Type B pancreatic cell (in vitro differentiated cells): ENCODE measurements at regions not wholly inside any gene's neighbourhood (a gene's known extent, or its start where the extent isn't known, plus 50 kb on each side); places are given as distances from the start of the nearest gene placed in this dataset.

Experiments used
- DNase-seq: peaks from one replicate; pipeline ENCODE4 v3.0.0; 2021; ENCODE audit warnings: mixed read lengths; ENCODE audit not compliant: unreplicated experiment; ENCODE audit errors: extremely low spot score
- H3K27ac Mint-ChIP-seq: 2 replicates; pipeline ENCODE4 v1.8.0; 2021; ENCODE audit warnings: mild to moderate bottlenecking, mixed read lengths
- H3K27me3 Mint-ChIP-seq: 2 replicates; pipeline ENCODE4 v1.8.0; 2021; ENCODE audit warnings: mixed read lengths
- H3K36me3 Mint-ChIP-seq: 2 replicates; pipeline ENCODE4 v1.8.0; 2021; ENCODE audit warnings: mixed read lengths
- H3K4me1 Mint-ChIP-seq: one replicate; pipeline ENCODE4 v1.8.0; 2021; ENCODE audit warnings: mixed read lengths; ENCODE audit not compliant: unreplicated experiment
- H3K4me3 Mint-ChIP-seq: 2 replicates; pipeline ENCODE4 v1.8.0; 2021; ENCODE audit warnings: mild to moderate bottlenecking, mixed read lengths
- H3K9me3 Mint-ChIP-seq: 2 replicates; pipeline ENCODE4 v1.8.0; 2021; ENCODE audit warnings: mixed read lengths
- CTCF ChIP-seq: fragments of 200-600 bp; sonication (generic); conservative IDR thresholded peaks from 2 replicates; pipeline ENCODE4 v1.5.0; 2021; ENCODE audit warnings: antibody characterized with exemption, mild to moderate bottlenecking

GRCh38 chr6:165042912-165043311 lies 266.5 kb downstream of the C6orf118 start:
- TF ChIP-seq CTCF = no peak
- Mint-ChIP-seq H3K4me1 (no peaks in the 10 kb centered on the region), H3K27ac (no peak overlapping the region), H3K36me3 (no peaks in the 10 kb centered on the region), H3K27me3 (no peaks in the 10 kb centered on the region), H3K4me3 (no peak overlapping the region), H3K9me3 (peaks cover under 1% of the 10 kb centered on the region)
- DNase-seq = no peak

- no peak for DNase-seq
- H3K9me3 Mint-ChIP-seq = no peaks in the 10 kb centered on the region
- H3K4me3 Mint-ChIP-seq = no peak overlapping the region
- no peaks in the 10 kb centered on the region for H3K27me3 Mint-ChIP-seq
- TF ChIP-seq CTCF = no peak
- H3K27ac Mint-ChIP-seq = no peak overlapping the region
- no peaks in the 10 kb centered on the region for H3K36me3 Mint-ChIP-seq
- H3K4me1 Mint-ChIP-seq = no peaks in the 10 kb centered on the region
These were observed 269.0 kb downstream of the C6orf118 start for GRCh38 chr6:165040440-165040839.

- H3K27ac Mint-ChIP-seq = no peak overlapping the region
- H3K4me3 Mint-ChIP-seq = no peak overlapping the region
- TF ChIP-seq CTCF = no peak
- H3K9me3 Mint-ChIP-seq = no peaks in the 10 kb centered on the region
- H3K4me1 Mint-ChIP-seq = no peaks in the 10 kb centered on the region
- no peak for DNase-seq
- H3K36me3 Mint-ChIP-seq = no peaks in the 10 kb centered on the region
- no peaks in the 10 kb centered on the region for H3K27me3 Mint-ChIP-seq
These were observed 275.1 kb downstream of the C6orf118 start for GRCh38 chr6:165034271-165034741.

GRCh38 chr6:165031502-165031901 lies 277.9 kb downstream of the C6orf118 start:
- no peak for DNase-seq
- H3K27ac Mint-ChIP-seq = no peak overlapping the region
- H3K4me1 Mint-ChIP-seq = no peaks in the 10 kb centered on the region
- H3K27me3 Mint-ChIP-seq = peaks cover 3% of the 10 kb centered on the region
- no peaks in the 10 kb centered on the region for H3K9me3 Mint-ChIP-seq
- H3K36me3 Mint-ChIP-seq = no peaks in the 10 kb centered on the region
- no peak for TF ChIP-seq CTCF
- no peak overlapping the region for H3K4me3 Mint-ChIP-seq

- peaks cover 3% of the 10 kb centered on the region for H3K27me3 Mint-ChIP-seq
- no peak overlapping the region for H3K27ac Mint-ChIP-seq
- no peaks in the 10 kb centered on the region for H3K36me3 Mint-ChIP-seq
- no peak for TF ChIP-seq CTCF
- no peak overlapping the region for H3K4me3 Mint-ChIP-seq
- H3K9me3 Mint-ChIP-seq = no peaks in the 10 kb centered on the region
- H3K4me1 Mint-ChIP-seq = no peaks in the 10 kb centered on the region
- DNase-seq = no peak
These were observed 284.4 kb downstream of the C6orf118 start for GRCh38 chr6:165025040-165025439.

GRCh38 chr6:165019681-165020080 lies 289.7 kb downstream of the C6orf118 start:
- H3K36me3 Mint-ChIP-seq = no peaks in the 10 kb centered on the region
- no peaks in the 10 kb centered on the region for H3K4me1 Mint-ChIP-seq
- no peak for TF ChIP-seq CTCF
- no peaks in the 10 kb centered on the region for H3K27me3 Mint-ChIP-seq
- no peak overlapping the region for H3K27ac Mint-ChIP-seq
- H3K9me3 Mint-ChIP-seq = peaks cover 4% of the 10 kb centered on the region
- H3K4me3 Mint-ChIP-seq = no peak overlapping the region
- DNase-seq = no peak
